ENCODE measurements at regions not wholly inside any gene's neighbourhood (a gene's known extent, or its start where the extent isn't known, plus 50 kb on each side); places are given as distances from the start of the nearest gene placed in this dataset.

DNA sequence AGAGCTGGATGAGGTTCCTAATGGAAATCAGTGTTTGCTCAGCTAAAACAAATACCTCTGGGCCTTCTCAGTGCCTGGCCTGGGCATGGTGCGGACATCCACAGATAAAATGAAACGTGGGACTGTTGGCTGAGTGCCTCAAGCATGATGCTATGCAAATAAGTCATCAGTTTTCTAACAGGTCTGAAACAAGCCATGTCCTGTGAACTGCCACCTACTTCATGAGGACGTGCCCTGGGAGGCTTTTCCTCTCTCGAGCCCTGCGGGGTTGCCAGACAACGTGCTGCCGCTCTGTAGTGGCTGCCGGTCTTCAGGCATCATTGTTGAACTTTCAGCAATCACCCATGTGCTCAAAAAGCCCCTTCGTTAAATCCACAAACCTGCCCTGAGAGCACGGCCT, 240.4 kb upstream of the IRX2 start:
- Histone ChIP-seq H4K20me1 (ENCODE audit: control insufficient read depth, insufficient read depth) (no peaks in the 10 kb centered on the region), H3K36me3 (ENCODE audit: control insufficient read depth in 2 of 2, insufficient read depth in 2 of 2, low read length in 1 of 2) (no peaks in the 10 kb centered on the region), H3K79me2 (ENCODE audit: control insufficient read depth, insufficient read depth, low read length) (no peaks in the 10 kb centered on the region), H3K27ac (ENCODE audit: control insufficient read depth, insufficient read depth) (no peak overlapping the region), H2AFZ (ENCODE audit: control insufficient read depth, low read depth, low read length) (no peak overlapping the region), H3K9ac (ENCODE audit: control insufficient read depth, insufficient read depth, low read length) (no peak overlapping the region), H3K4me3 (no peak overlapping the region), H3K9me3 (replicated peaks; ENCODE audit: control insufficient read depth, insufficient read depth, low read length) (no peaks in the 10 kb centered on the region; the same call in 2 of the 3 replicates), H3K4me1 (ENCODE audit: control insufficient read depth, insufficient read depth, low read length) (no peaks in the 10 kb centered on the region), H3K27me3 (replicated peaks in 1 of 2; ENCODE audit: control insufficient read depth in 2 of 2, insufficient read depth in 2 of 2, low read length in 1 of 2) (no peaks in the 10 kb centered on the region), H3K4me2 (ENCODE audit: control insufficient read depth, insufficient read depth) (no peak overlapping the region)
- no peak for ATAC-seq
- no peak for DNase-seq (ENCODE audit: low read depth, low spot score)
- RAD21 ChIA-PET (ENCODE audit: unreplicated experiment) = no interaction called here
- POLR2A ChIA-PET = no interaction called here
- SMC1A ChIA-PET (ENCODE audit: uncharacterized antibody, unreplicated experiment) = no interaction called here
- no peak for TF ChIP-seq EZH2 (IDR thresholded peaks at IDR 0.05; ENCODE audit: borderline replicate concordance, control insufficient read depth, low read depth, low read length)
- TF ChIP-seq CEBPB (IDR thresholded peaks at IDR 0.05; ENCODE audit: borderline replicate concordance in 1 of 2, low read depth in 2 of 2, low read length in 2 of 2) = no peak
- no peak for TF ChIP-seq ZSCAN29 (IDR thresholded peaks at IDR 0.05)
- TF ChIP-seq, protein P1, sequence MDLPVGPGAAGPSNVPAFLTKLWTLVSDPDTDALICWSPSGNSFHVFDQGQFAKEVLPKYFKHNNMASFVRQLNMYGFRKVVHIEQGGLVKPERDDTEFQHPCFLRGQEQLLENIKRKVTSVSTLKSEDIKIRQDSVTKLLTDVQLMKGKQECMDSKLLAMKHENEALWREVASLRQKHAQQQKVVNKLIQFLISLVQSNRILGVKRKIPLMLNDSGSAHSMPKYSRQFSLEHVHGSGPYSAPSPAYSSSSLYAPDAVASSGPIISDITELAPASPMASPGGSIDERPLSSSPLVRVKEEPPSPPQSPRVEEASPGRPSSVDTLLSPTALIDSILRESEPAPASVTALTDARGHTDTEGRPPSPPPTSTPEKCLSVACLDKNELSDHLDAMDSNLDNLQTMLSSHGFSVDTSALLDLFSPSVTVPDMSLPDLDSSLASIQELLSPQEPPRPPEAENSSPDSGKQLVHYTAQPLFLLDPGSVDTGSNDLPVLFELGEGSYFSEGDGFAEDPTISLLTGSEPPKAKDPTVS (IDR thresholded peaks at IDR 0.05; ENCODE audit: low read depth, low read length) = no peak
- TF ChIP-seq CHD4 (IDR thresholded peaks at IDR 0.05) = no peak
- intact Hi-C loops (cut with micrococcal nuclease; ENCODE audit: unreplicated experiment) (no loop called here), in situ Hi-C loops (cut with MboI) (no loop called here)
- 23% methylated on average over 10 of the region's 10 CpGs for WGBS (ENCODE audit: insufficient coverage, insufficient replicate concordance, low lambda C conversion rate, missing lambda C conversion rate)
- no peak for FAIRE-seq
- BruUV-seq (replicated peaks) = no TSS peak
- CTCF ChIA-PET = no interaction called here

DNA sequence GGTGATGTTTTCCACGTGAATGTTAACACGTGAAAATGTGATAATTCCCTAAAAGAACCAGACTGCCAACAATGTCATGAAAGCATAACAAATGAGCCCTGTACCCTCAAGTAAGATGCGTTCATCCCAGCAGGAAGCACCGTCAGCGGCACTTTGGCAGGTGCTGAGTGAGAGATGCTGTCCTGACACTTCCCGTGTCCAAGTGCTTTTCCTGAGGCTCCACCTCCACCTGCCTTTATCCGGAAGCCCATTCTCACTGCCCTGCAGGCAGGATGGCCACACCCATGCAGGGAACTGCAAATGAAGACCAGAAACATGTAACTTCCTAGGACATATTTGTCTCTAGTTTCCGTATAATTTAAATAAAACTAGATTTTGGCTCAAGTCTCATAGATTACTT, 238.0 kb upstream of the IRX2 start:
- ATAC-seq (no peak), FAIRE-seq (no peak), DNase-seq (ENCODE audit: low read depth, low spot score) (no peak)
- intact Hi-C loops (cut with micrococcal nuclease; ENCODE audit: unreplicated experiment) = no loop called here
- Histone ChIP-seq H3K27me3 (replicated peaks in 1 of 2; ENCODE audit: control insufficient read depth in 2 of 2, insufficient read depth in 2 of 2, low read length in 1 of 2) (no peaks in the 10 kb centered on the region), H3K4me2 (ENCODE audit: control insufficient read depth, insufficient read depth) (no peak overlapping the region), H4K20me1 (ENCODE audit: control insufficient read depth, insufficient read depth) (no peaks in the 10 kb centered on the region), H3K9ac (ENCODE audit: control insufficient read depth, insufficient read depth, low read length) (no peak overlapping the region), H3K27ac (ENCODE audit: control insufficient read depth, insufficient read depth) (no peak overlapping the region), H3K36me3 (ENCODE audit: control insufficient read depth in 2 of 2, insufficient read depth in 2 of 2, low read length in 1 of 2) (no peaks in the 10 kb centered on the region), H3K4me3 (no peak overlapping the region), H3K9me3 (replicated peaks; ENCODE audit: control insufficient read depth, insufficient read depth, low read length) (no peaks in the 10 kb centered on the region; the same call in 2 of the 3 replicates), H3K4me1 (ENCODE audit: control insufficient read depth, insufficient read depth, low read length) (no peaks in the 10 kb centered on the region), H2AFZ (ENCODE audit: control insufficient read depth, low read depth, low read length) (no peak overlapping the region), H3K79me2 (ENCODE audit: control insufficient read depth, insufficient read depth, low read length) (no peaks in the 10 kb centered on the region)
- SMC1A ChIA-PET (ENCODE audit: uncharacterized antibody, unreplicated experiment) = no interaction called here
- CTCF ChIA-PET = no interaction called here
- WGBS (ENCODE audit: insufficient coverage, insufficient replicate concordance, low lambda C conversion rate, missing lambda C conversion rate) = 33% methylated on average over 8 of the region's 8 CpGs
- POLR2A ChIA-PET = no interaction called here
- RAD21 ChIA-PET (ENCODE audit: unreplicated experiment) = no interaction called here
- in situ Hi-C loops (cut with MboI) = no loop called here
- BruUV-seq (replicated peaks) = no TSS peak
- TF ChIP-seq RAD21 (IDR thresholded peaks at IDR 0.05; ENCODE audit: insufficient read depth, low read depth, low read length) = no peak
- no peak for TF ChIP-seq CHD1 (IDR thresholded peaks at IDR 0.05; ENCODE audit: low read depth, low read length)
- TF ChIP-seq, protein P2, sequence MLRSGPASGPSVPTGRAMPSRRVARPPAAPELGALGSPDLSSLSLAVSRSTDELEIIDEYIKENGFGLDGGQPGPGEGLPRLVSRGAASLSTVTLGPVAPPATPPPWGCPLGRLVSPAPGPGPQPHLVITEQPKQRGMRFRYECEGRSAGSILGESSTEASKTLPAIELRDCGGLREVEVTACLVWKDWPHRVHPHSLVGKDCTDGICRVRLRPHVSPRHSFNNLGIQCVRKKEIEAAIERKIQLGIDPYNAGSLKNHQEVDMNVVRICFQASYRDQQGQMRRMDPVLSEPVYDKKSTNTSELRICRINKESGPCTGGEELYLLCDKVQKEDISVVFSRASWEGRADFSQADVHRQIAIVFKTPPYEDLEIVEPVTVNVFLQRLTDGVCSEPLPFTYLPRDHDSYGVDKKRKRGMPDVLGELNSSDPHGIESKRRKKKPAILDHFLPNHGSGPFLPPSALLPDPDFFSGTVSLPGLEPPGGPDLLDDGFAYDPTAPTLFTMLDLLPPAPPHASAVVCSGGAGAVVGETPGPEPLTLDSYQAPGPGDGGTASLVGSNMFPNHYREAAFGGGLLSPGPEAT (IDR thresholded peaks at IDR 0.05; ENCODE audit: low read depth) = no peak
- no peak for TF ChIP-seq ESRRA (IDR thresholded peaks at IDR 0.05; ENCODE audit: low read length)
- TF ChIP-seq ZSCAN29 (IDR thresholded peaks at IDR 0.05) = no peak
- TF ChIP-seq TCF7 (IDR thresholded peaks at IDR 0.05; ENCODE audit: borderline replicate concordance) = no peak
- TF ChIP-seq TCF12 (IDR thresholded peaks at IDR 0.05; ENCODE audit: low read depth, low read length) = no peak
- TF ChIP-seq IKZF2 (IDR thresholded peaks at IDR 0.05) = no peak
- no peak for TF ChIP-seq CEBPB (IDR thresholded peaks at IDR 0.05; ENCODE audit: borderline replicate concordance in 1 of 2, low read depth in 2 of 2, low read length in 2 of 2)
- no peak for TF ChIP-seq NR2C2 (IDR thresholded peaks at IDR 0.05; ENCODE audit: borderline replicate concordance, control insufficient read depth, insufficient read length, low read depth)
- TF ChIP-seq WRNIP1 (IDR thresholded peaks at IDR 0.05; ENCODE audit: borderline replicate concordance, low read depth, low read length) = no peak
- no peak for TF ChIP-seq FOXM1 (IDR thresholded peaks at IDR 0.05; ENCODE audit: low read depth, low read length)
- no peak for TF ChIP-seq DPF2 (IDR thresholded peaks at IDR 0.05)
- no peak for TF ChIP-seq BHLHE40 (IDR thresholded peaks at IDR 0.05; ENCODE audit: borderline replicate concordance in 1 of 2, low read depth in 2 of 2, low read length in 1 of 2)
